PC-9 (cell line): ENCODE measurements at regions not wholly inside any gene's neighbourhood (a gene's known extent, or its start where the extent isn't known, plus 50 kb on each side); places are given as distances from the start of the nearest gene placed in this dataset.

Source experiments
- EZH2 ChIP-seq: fragments of 200-600 bp; sonication (generic); IDR thresholded peaks from 2 replicates; pipeline ENCODE4 v1.8.0; 2017; ENCODE audit warnings: antibody characterized with exemption, low read depth
- TF ChIP-seq, protein P1 (sequence below): fragments of 200-600 bp; sonication (generic); conservative IDR thresholded peaks from 2 replicates; pipeline ENCODE4 v1.6.1; 2017; ENCODE audit warnings: mixed run types, antibody characterized with exemption, mild to moderate bottlenecking, moderate library complexity

DNA sequence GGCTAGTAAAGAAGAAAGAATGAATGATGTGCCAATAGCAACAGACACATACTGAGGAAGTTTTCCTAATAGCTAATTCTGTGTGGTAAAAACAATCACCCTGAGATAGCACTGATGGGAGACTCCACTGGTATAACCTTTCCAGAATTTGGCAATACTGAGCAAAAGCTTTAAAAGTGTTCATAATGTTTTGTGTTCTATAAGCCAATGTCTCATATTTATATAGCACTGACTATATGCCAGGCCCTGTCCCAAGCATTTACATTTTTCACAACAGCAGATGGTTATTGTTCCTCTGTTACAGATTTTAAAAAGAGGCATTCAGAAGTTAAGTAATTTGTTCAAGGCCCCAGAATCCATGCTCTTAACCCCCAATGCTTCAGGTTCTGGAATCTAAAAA lies 108.0 kb upstream of the DST start:
- TF ChIP-seq EZH2: no peak
- TF ChIP-seq, protein P1, sequence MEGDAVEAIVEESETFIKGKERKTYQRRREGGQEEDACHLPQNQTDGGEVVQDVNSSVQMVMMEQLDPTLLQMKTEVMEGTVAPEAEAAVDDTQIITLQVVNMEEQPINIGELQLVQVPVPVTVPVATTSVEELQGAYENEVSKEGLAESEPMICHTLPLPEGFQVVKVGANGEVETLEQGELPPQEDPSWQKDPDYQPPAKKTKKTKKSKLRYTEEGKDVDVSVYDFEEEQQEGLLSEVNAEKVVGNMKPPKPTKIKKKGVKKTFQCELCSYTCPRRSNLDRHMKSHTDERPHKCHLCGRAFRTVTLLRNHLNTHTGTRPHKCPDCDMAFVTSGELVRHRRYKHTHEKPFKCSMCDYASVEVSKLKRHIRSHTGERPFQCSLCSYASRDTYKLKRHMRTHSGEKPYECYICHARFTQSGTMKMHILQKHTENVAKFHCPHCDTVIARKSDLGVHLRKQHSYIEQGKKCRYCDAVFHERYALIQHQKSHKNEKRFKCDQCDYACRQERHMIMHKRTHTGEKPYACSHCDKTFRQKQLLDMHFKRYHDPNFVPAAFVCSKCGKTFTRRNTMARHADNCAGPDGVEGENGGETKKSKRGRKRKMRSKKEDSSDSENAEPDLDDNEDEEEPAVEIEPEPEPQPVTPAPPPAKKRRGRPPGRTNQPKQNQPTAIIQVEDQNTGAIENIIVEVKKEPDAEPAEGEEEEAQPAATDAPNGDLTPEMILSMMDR: no peak
